Astrocyte (in vitro differentiated cells and primary cell): ENCODE measurements at regions not wholly inside any gene's neighbourhood (a gene's known extent, or its start where the extent isn't known, plus 50 kb on each side); places are given as distances from the start of the nearest gene placed in this dataset.

Source experiments
- DNase-seq: peaks from one replicate; pipeline ENCODE4 v3.0.0-alpha.2; 2010; ENCODE audit warnings: low read depth
- FAIRE-seq: peaks from 2 replicates; lab custom pipeline; 2011; peaks lifted over from hg19 to GRCh38; lab: Jason Lieb, UNC
- H2AFZ ChIP-seq: 2 replicates; pipeline ENCODE4 v1.6.0; 2012; ENCODE audit warnings: low read depth, low read length, inconsistent platforms
- H3K27ac ChIP-seq: 2 replicates; pipeline ENCODE4 v1.5.1; 2011; ENCODE audit warnings: low read depth, low read length, inconsistent platforms
- H3K27me3 ChIP-seq: 2 replicates; pipeline ENCODE4 v1.6.0; 2011; ENCODE audit warnings: low read length, inconsistent platforms; ENCODE audit not compliant: insufficient read depth
- H3K36me3 ChIP-seq: 2 replicates; pipeline ENCODE4 v1.5.1; 2011; ENCODE audit warnings: low read length, inconsistent platforms; ENCODE audit not compliant: insufficient read depth
- H3K4me1 ChIP-seq: 2 replicates; pipeline ENCODE4 v1.5.1; 2011; ENCODE audit warnings: low read length, inconsistent platforms; ENCODE audit not compliant: insufficient read depth
- H3K4me2 ChIP-seq: 2 replicates; pipeline ENCODE4 v1.6.0; 2012; ENCODE audit warnings: low read length, inconsistent platforms
- H3K4me3 ChIP-seq: 2 replicates; pipeline ENCODE4 v1.5.1; 2011; ENCODE audit warnings: low read depth, mild to moderate bottlenecking, low read length, inconsistent platforms; ENCODE audit not compliant: insufficient read depth
- H3K79me2 ChIP-seq: 2 replicates; pipeline ENCODE4 v1.6.0; 2012; ENCODE audit warnings: mild to moderate bottlenecking, low read length, inconsistent platforms; ENCODE audit not compliant: insufficient read depth
- H3K9ac ChIP-seq: 2 replicates; pipeline ENCODE4 v1.6.0; 2012; ENCODE audit warnings: mild to moderate bottlenecking, low read length, inconsistent platforms
- H3K9me3 ChIP-seq: 2 replicates; pipeline ENCODE4 v1.5.1; 2012; ENCODE audit warnings: low read depth, mild to moderate bottlenecking, low read length, inconsistent platforms; ENCODE audit not compliant: insufficient read depth
- H4K20me1 ChIP-seq: 2 replicates; pipeline ENCODE4 v1.6.0; 2012; ENCODE audit warnings: low read length, inconsistent platforms; ENCODE audit not compliant: insufficient read depth
- H3K27ac Mint-ChIP-seq: one replicate; pipeline ENCODE4 v1.8.0; 2021; ENCODE audit warnings: mild to moderate bottlenecking, mixed read lengths; ENCODE audit not compliant: unreplicated experiment
- H3K27me3 Mint-ChIP-seq: one replicate; pipeline ENCODE4 v1.8.0; 2021; ENCODE audit warnings: low read depth, mixed read lengths; ENCODE audit not compliant: unreplicated experiment
- H3K36me3 Mint-ChIP-seq: one replicate; pipeline ENCODE4 v1.8.0; 2021; ENCODE audit warnings: low read depth, mixed read lengths; ENCODE audit not compliant: unreplicated experiment
- H3K4me1 Mint-ChIP-seq: one replicate; pipeline ENCODE4 v1.8.0; 2021; ENCODE audit warnings: low read depth, mixed read lengths; ENCODE audit not compliant: unreplicated experiment
- H3K4me3 Mint-ChIP-seq: one replicate; pipeline ENCODE4 v1.8.0; 2021; ENCODE audit warnings: mild to moderate bottlenecking, moderate library complexity, mixed read lengths; ENCODE audit not compliant: unreplicated experiment
- H3K9me3 Mint-ChIP-seq: one replicate; pipeline ENCODE4 v1.8.0; 2021; ENCODE audit warnings: mild to moderate bottlenecking, mixed read lengths; ENCODE audit not compliant: unreplicated experiment
- EZH2 ChIP-seq: IDR thresholded peaks from 2 replicates; pipeline ENCODE4 v1.6.1; 2012; ENCODE audit warnings: mild to moderate bottlenecking, low read length, inconsistent platforms; ENCODE audit not compliant: insufficient read depth
- TF ChIP-seq, protein P1 (sequence below): IDR thresholded peaks from 2 replicates; pipeline ENCODE4 v1.5.1; 2011; ENCODE audit warnings: low read depth, mild to moderate bottlenecking, inconsistent platforms, low read length, moderate library complexity; ENCODE audit not compliant: insufficient read depth

GRCh38 chr6:50217841-50218240 lies 168.1 kb upstream of the DEFB112 start:
- no peak for FAIRE-seq
- no peak overlapping the region for H3K27ac Mint-ChIP-seq

DNA sequence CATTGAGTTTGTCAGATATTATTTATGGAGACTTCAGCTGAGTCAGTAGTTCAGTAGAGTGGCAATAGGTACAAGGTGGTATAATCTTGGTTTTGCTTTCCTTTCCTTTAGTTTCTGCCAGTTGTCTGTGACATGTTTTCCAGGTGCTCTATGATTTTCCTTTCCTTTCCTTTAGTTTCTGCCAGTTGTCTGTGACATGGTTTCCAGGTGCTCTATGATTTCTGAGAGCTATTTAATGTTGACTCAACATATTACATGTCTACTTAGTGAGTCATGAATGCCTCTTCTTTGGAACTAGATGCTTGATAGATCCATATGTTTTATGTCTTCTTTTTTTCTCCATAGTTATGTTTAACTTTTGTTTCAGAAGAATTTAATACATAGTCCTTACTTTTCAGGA lies 186.4 kb upstream of the DEFB112 start:
- TF ChIP-seq, protein P1, sequence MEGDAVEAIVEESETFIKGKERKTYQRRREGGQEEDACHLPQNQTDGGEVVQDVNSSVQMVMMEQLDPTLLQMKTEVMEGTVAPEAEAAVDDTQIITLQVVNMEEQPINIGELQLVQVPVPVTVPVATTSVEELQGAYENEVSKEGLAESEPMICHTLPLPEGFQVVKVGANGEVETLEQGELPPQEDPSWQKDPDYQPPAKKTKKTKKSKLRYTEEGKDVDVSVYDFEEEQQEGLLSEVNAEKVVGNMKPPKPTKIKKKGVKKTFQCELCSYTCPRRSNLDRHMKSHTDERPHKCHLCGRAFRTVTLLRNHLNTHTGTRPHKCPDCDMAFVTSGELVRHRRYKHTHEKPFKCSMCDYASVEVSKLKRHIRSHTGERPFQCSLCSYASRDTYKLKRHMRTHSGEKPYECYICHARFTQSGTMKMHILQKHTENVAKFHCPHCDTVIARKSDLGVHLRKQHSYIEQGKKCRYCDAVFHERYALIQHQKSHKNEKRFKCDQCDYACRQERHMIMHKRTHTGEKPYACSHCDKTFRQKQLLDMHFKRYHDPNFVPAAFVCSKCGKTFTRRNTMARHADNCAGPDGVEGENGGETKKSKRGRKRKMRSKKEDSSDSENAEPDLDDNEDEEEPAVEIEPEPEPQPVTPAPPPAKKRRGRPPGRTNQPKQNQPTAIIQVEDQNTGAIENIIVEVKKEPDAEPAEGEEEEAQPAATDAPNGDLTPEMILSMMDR = no peak
- no peak for TF ChIP-seq EZH2
- no peaks in the 10 kb centered on the region for H3K27me3 ChIP-seq
- H2AFZ ChIP-seq = no peak overlapping the region
- Mint-ChIP-seq H3K36me3 (no peaks in the 10 kb centered on the region), H3K4me3 (no peak overlapping the region), H3K27me3 (no peaks in the 10 kb centered on the region), H3K27ac (no peak overlapping the region), H3K4me1 (peaks cover 1% of the 10 kb centered on the region), H3K9me3 (no peaks in the 10 kb centered on the region)
- DNase-seq (no peak), FAIRE-seq (no peak)
- no peaks in the 10 kb centered on the region for H4K20me1 ChIP-seq
- peaks cover 5% of the 10 kb centered on the region for H3K9me3 ChIP-seq
- no peaks in the 10 kb centered on the region for H3K79me2 ChIP-seq
- H3K4me1 ChIP-seq = no peaks in the 10 kb centered on the region
- H3K9ac ChIP-seq = no peak overlapping the region
- no peak overlapping the region for H3K27ac ChIP-seq
- no peak overlapping the region for H3K4me2 ChIP-seq
- no peak overlapping the region for H3K4me3 ChIP-seq
- no peaks in the 10 kb centered on the region for H3K36me3 ChIP-seq

More at GRCh38 chr6:50217841-50218240, 168.1 kb upstream of the DEFB112 start:
- H3K4me2 ChIP-seq = no peak overlapping the region
- H3K4me1 ChIP-seq = no peaks in the 10 kb centered on the region
- Mint-ChIP-seq H3K36me3 (no peaks in the 10 kb centered on the region), H3K27me3 (no peaks in the 10 kb centered on the region), H3K4me3 (no peak overlapping the region), H3K4me1 (no peaks in the 10 kb centered on the region), H3K9me3 (no peaks in the 10 kb centered on the region)
- no peaks in the 10 kb centered on the region for H3K9me3 ChIP-seq
- no peaks in the 10 kb centered on the region for H4K20me1 ChIP-seq
- no peak overlapping the region for H3K9ac ChIP-seq
- H2AFZ ChIP-seq = no peak overlapping the region
- H3K36me3 ChIP-seq = no peaks in the 10 kb centered on the region
- H3K79me2 ChIP-seq = no peaks in the 10 kb centered on the region
- TF ChIP-seq EZH2 = no peak
- TF ChIP-seq, protein P1 = no peak
- no peak overlapping the region for H3K27ac ChIP-seq
- H3K4me3 ChIP-seq = no peak overlapping the region
- H3K27me3 ChIP-seq = no peaks in the 10 kb centered on the region
- DNase-seq = no peak

DNA sequence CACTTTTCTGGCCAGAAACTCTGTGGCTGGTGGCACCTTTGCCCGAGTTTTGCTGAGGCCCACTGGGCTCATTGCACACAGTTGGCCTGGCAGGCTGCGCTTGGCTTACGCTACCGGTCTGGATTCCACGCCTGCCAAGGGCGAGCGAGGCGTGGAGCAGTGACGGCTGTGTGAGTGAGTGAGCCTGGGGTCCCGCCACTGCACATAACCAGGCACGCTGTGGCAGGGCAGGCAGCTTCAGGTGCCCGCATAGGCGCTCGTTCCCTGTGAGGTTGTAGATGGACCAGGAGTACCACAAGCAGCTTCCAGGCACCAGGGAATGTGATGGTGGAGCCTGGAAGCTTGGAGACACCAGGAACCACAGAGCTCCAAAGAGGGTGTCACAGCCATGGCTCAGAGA lies 190.1 kb upstream of the DEFB112 start:
- H3K4me1 ChIP-seq = no peaks in the 10 kb centered on the region
- Mint-ChIP-seq H3K4me3 (no peak overlapping the region), H3K4me1 (peaks cover 1% of the 10 kb centered on the region), H3K9me3 (no peaks in the 10 kb centered on the region), H3K27ac (no peak overlapping the region), H3K27me3 (no peaks in the 10 kb centered on the region), H3K36me3 (no peaks in the 10 kb centered on the region)
- no peak overlapping the region for H3K4me3 ChIP-seq
- H3K27me3 ChIP-seq = no peaks in the 10 kb centered on the region
- no peak overlapping the region for H2AFZ ChIP-seq
- H3K36me3 ChIP-seq = no peaks in the 10 kb centered on the region
- no peak overlapping the region for H3K9ac ChIP-seq
- no peak overlapping the region for H3K27ac ChIP-seq
- no peak for FAIRE-seq
- no peak for DNase-seq
- no peak overlapping the region for H3K4me2 ChIP-seq
- peaks cover 5% of the 10 kb centered on the region for H3K9me3 ChIP-seq
- no peaks in the 10 kb centered on the region for H3K79me2 ChIP-seq
- H4K20me1 ChIP-seq = no peaks in the 10 kb centered on the region
- TF ChIP-seq, protein P1 = no peak
- TF ChIP-seq EZH2 = no peak
